ENCODE measurements at regions not wholly inside any gene's neighbourhood (a gene's known extent, or its start where the extent isn't known, plus 50 kb on each side); places are given as distances from the start of the nearest gene placed in this dataset.
"Not testable (repeated sequence)": the region's sequence is repeated elsewhere in the genome, so short reads cannot be mapped to it uniquely, and the experiment has no call there.

- H4K20me1 ChIP-seq (ENCODE audit: insufficient read depth, low read length); H3K27me3 ChIP-seq (ENCODE audit: control insufficient read depth in 1 of 2, insufficient read depth in 2 of 2, low read length in 2 of 2); intact Hi-C loops (cut with micrococcal nuclease; ENCODE audit: unreplicated experiment); FAIRE-seq; H3K79me2 ChIP-seq (ENCODE audit: insufficient read depth, low read length); H2AFZ ChIP-seq (ENCODE audit: low read length); H3K9ac ChIP-seq (ENCODE audit: insufficient read depth, low read depth, low read length); BruUV-seq (replicated peaks); H3K4me1 ChIP-seq (ENCODE audit: insufficient read depth, low read length); DNase-seq (ENCODE audit: low spot score); H3K4me3 ChIP-seq (replicated peaks in 1 of 3; ENCODE audit: insufficient read depth in 1 of 3, low read depth in 2 of 3, low read length in 3 of 3); H3K4me2 ChIP-seq (ENCODE audit: low read depth, low read length); ATAC-seq; H3K36me3 ChIP-seq (replicated peaks in 1 of 2; ENCODE audit: control insufficient read depth in 1 of 2, insufficient read depth in 2 of 2, low read length in 2 of 2); in situ Hi-C loops (cut with HindIII; ENCODE audit: extremely low pct_ligation_motif_present, low pct_unique_long_range_greater_than_20kb); CTCF ChIA-PET (ENCODE audit: low intra/inter-chr PET ratio, low total read pairs); POLR2A ChIA-PET; H3K27ac ChIP-seq (ENCODE audit: extremely low read length, insufficient read depth, low read length); H3K9me3 ChIP-seq (ENCODE audit: low read length): not testable (repeated sequence)
- WGBS (ENCODE audit: low lambda C conversion rate): 46% methylated on average over 8 of the region's 8 CpGs
- peak; percentile 30 to 31; a peak in 1 of 4 replicates for TF ChIP-seq MAFK (conservative IDR thresholded peaks at IDR 0.05 in 1 of 2, IDR thresholded peaks at IDR 0.05 in 1 of 2; ENCODE audit: low read length in 2 of 2)
Observed at GRCh38 chr16:17961822-17962221, 374.7 kb downstream of the NPIPA8 start.

GRCh38 chr16:17951378-17951777, 385.2 kb downstream of the NPIPA8 start:
- Histone ChIP-seq H3K36me3 (replicated peaks in 1 of 2; ENCODE audit: control insufficient read depth in 1 of 2, insufficient read depth in 2 of 2, low read length in 2 of 2) (no peaks in the 10 kb centered on the region), H2AFZ (ENCODE audit: low read length) (no peak overlapping the region), H4K20me1 (ENCODE audit: insufficient read depth, low read length) (no peaks in the 10 kb centered on the region), H3K27me3 (ENCODE audit: control insufficient read depth in 1 of 2, insufficient read depth in 2 of 2, low read length in 2 of 2) (0 out of 5 replicates have a peak, but pooled peaks cover 0 to 10% of the 10 kb centered on the region in 2 experiments), H3K9me3 (ENCODE audit: low read length) (no peaks in the 10 kb centered on the region), H3K27ac (ENCODE audit: extremely low read length, insufficient read depth, low read length) (no peak overlapping the region), H3K4me1 (ENCODE audit: insufficient read depth, low read length) (peaks cover 15% of the 10 kb centered on the region), H3K9ac (ENCODE audit: insufficient read depth, low read depth, low read length) (no peak overlapping the region), H3K4me2 (ENCODE audit: low read depth, low read length) (no peak overlapping the region), H3K79me2 (ENCODE audit: insufficient read depth, low read length) (no peaks in the 10 kb centered on the region), H3K4me3 (replicated peaks in 1 of 3; ENCODE audit: insufficient read depth in 1 of 3, low read depth in 2 of 3, low read length in 3 of 3) (no peak overlapping the region)
- intact Hi-C loops (cut with micrococcal nuclease; ENCODE audit: unreplicated experiment) (no loop called here), in situ Hi-C loops (cut with HindIII; ENCODE audit: extremely low pct_ligation_motif_present, low pct_unique_long_range_greater_than_20kb) (no loop called here)
- 27% methylated on average over 4 of the region's 4 CpGs for WGBS (ENCODE audit: low lambda C conversion rate)
- no peak for DNase-seq (ENCODE audit: low spot score)
- POLR2A ChIA-PET: no interaction called here
- FAIRE-seq: no peak
- TF ChIP-seq SIX1 (CRISPR knock-in tag; IDR thresholded peaks at IDR 0.05; ENCODE audit: borderline replicate concordance) (no peak), ZNF678 (CRISPR knock-in tag; IDR thresholded peaks at IDR 0.05) (no peak), MIER3 (CRISPR knock-in tag; IDR thresholded peaks at IDR 0.05; ENCODE audit: borderline replicate concordance) (no peak), REXO4 (CRISPR knock-in tag; IDR thresholded peaks at IDR 0.05; ENCODE audit: borderline replicate concordance) (no peak), ZNF891 (CRISPR knock-in tag; IDR thresholded peaks at IDR 0.05) (no peak), TRIM22 (IDR thresholded peaks at IDR 0.05) (no peak), ESRRA (CRISPR knock-in tag; IDR thresholded peaks at IDR 0.05; ENCODE audit: low read depth) (no peak), ZIK1 (CRISPR knock-in tag; IDR thresholded peaks at IDR 0.05; ENCODE audit: borderline replicate concordance, low read depth) (no peak), ATF5 (CRISPR knock-in tag; IDR thresholded peaks at IDR 0.05; ENCODE audit: low read depth) (no peak), SRSF4 (IDR thresholded peaks at IDR 0.05; ENCODE audit: low read depth, low read length, poor library complexity, severe bottlenecking) (no peak)
- CTCF ChIA-PET (ENCODE audit: low intra/inter-chr PET ratio, low total read pairs): no interaction called here
- no peak for ATAC-seq
- BruUV-seq (replicated peaks): no TSS peak

Data from HepG2 (cell line).